ENCODE measurements at regions not wholly inside any gene's neighbourhood (a gene's known extent, or its start where the extent isn't known, plus 50 kb on each side); places are given as distances from the start of the nearest gene placed in this dataset.

DNA sequence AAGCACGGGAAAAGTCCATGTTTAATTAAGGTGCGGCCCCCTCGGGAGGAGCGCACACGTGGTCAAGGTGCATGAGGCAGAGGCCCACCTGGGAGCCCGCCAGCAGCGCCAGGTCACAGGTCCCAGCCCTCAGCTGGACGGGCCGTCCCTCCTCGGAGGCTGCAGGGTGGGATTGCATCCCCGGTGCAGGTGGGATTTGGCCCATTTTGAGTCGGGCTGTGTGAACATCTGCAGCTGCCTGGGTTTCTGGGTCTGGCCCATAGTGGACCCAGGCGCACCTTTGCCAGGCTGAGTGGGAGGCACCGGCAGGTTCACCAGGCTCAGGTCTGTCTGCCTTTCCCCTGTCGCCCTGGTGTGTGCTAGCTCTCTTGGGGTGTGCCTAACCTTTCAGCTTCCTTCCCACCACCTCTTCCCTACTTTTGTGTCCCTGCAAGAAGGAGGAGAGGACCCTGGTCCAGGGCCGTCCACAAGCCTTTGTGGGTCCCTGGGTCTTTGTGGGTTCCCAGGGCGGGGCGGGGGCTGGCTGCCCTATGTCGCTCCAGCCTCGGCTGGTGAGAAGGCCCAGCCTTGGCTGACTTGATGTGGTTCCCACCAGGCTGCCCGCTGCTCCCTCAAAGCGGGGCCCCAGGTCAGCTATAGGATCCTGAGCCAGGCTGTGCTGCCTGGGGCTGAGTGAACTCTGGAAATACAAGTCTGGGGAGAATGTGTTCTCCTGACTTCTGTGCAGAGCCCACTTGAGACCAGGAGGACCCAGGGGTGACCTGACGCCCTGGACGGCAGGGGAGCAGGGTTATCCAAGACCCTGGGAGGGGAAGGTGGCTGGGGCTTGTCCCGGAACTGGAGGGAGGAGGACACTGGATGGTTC, 186.7 kb upstream of the SHH start:
- TF ChIP-seq CTCF (IDR thresholded peaks at IDR 0.05) = no peak
- no peak for TF ChIP-seq POLR2A (IDR thresholded peaks at IDR 0.05)

Data from ovary (tissue), 3 donors.